Subcutaneous abdominal adipose tissue (tissue), 5 donors: ENCODE measurements at regions not wholly inside any gene's neighbourhood (a gene's known extent, or its start where the extent isn't known, plus 50 kb on each side); places are given as distances from the start of the nearest gene placed in this dataset.
"Not testable (repeated sequence)": the region's sequence is repeated elsewhere in the genome, so short reads cannot be mapped to it uniquely, and the experiment has no call there.

Experiments
- H3K27ac ChIP-seq: one replicate; pipeline ENCODE4 v1.7.0; 2013; ENCODE audit warnings: low read depth, mild to moderate bottlenecking, inconsistent platforms, low read length, moderate library complexity
- H3K27me3 ChIP-seq, 5 donors: one replicate each; pipeline ENCODE4 v1.7.0; 2013; ENCODE audit warnings: low read length in 5 of 5, inconsistent platforms in 1 of 5; ENCODE audit not compliant: control insufficient read depth in 5 of 5, insufficient read depth in 4 of 5
- H3K36me3 ChIP-seq, 5 donors: one replicate each; pipeline ENCODE4 v1.7.0; 2013; ENCODE audit warnings: low read length in 5 of 5; ENCODE audit not compliant: control insufficient read depth in 5 of 5, insufficient read depth in 5 of 5
- H3K4me1 ChIP-seq, 5 donors: one replicate each; pipeline ENCODE4 v1.7.0; 2013; ENCODE audit warnings: low read length in 5 of 5, mild to moderate bottlenecking in 3 of 5, moderate library complexity in 1 of 5; ENCODE audit not compliant: control insufficient read depth in 5 of 5, insufficient read depth in 5 of 5
- H3K4me3 ChIP-seq, 5 donors: one replicate each; pipeline ENCODE4 v1.7.0; 2013; ENCODE audit warnings: low read length in 5 of 5, low read depth in 1 of 5
- H3K9ac ChIP-seq, 5 donors: one replicate each; pipeline ENCODE4 v1.7.0; 2013; ENCODE audit warnings: low read length in 5 of 5, mild to moderate bottlenecking in 4 of 5, moderate library complexity in 3 of 5
- H3K9me3 ChIP-seq, 5 donors: one replicate each; pipeline ENCODE4 v1.7.0; 2013; ENCODE audit warnings: low read length in 5 of 5; ENCODE audit not compliant: control insufficient read depth in 5 of 5
- donor health status: healthy.
- donor health status: healthy.
- donor health status: healthy.
- donor health status: healthy.
- donor health status: healthy.

DNA sequence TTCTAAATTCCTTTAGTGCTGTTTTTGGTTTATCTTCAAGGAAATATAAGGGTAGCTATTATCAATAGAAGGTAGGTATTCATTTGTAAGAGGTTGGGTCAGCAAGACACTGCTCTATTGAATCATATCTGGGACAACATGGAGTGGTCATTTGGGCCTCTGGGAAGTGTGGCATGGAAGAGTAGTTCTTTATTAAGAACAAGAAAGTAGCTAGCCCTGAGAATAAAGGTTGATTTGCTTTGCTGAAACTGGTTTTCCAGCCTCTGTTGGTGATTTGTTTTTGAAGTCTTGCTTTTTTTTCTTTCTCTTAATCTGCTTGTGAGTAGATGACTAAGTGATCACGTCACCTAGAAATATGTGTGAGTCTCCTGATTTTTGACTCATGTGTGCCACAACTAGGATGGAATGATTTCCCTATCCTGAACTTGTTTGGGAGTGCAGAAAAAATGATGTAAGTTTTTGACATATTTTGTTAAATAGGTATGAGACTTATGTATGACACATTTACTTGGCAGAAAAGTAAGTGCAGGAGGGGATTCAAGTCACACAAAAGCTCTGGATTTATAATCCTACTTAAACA lies 381.8 kb downstream of the CENPW start:
- Histone ChIP-seq H3K27ac (no peak overlapping the region), H3K9ac (no peak overlapping the region), H3K36me3 (no peaks in the 10 kb centered on the region), H3K27me3 (no peaks in the 10 kb centered on the region), H3K4me1 (no peaks in the 10 kb centered on the region), H3K4me3 (no peak overlapping the region), H3K9me3 (peaks cover 0 to 8% (median 0%) of the 10 kb centered on the region in 5 donors)

- Histone ChIP-seq H3K9me3 (peaks cover 0 to 8% (median 0%) of the 10 kb centered on the region in 5 donors), H3K4me1 (no peaks in the 10 kb centered on the region), H3K9ac (no peak overlapping the region), H3K27me3 (no peaks in the 10 kb centered on the region), H3K36me3 (no peaks in the 10 kb centered on the region), H3K4me3 (no peak overlapping the region), H3K27ac (no peak overlapping the region)
These were observed 382.5 kb downstream of the CENPW start for GRCh38 chr6:126722411-126722810.

GRCh38 chr6:126723541-126724170 lies 383.7 kb downstream of the CENPW start:
- Histone ChIP-seq H3K4me3 (no peak overlapping the region), H3K4me1 (no peaks in the 10 kb centered on the region), H3K9me3 (peaks cover 0 to 8% (median 0%) of the 10 kb centered on the region in 5 donors), H3K9ac (no peak overlapping the region), H3K27ac (no peak overlapping the region), H3K36me3 (no peaks in the 10 kb centered on the region), H3K27me3 (no peaks in the 10 kb centered on the region)

DNA sequence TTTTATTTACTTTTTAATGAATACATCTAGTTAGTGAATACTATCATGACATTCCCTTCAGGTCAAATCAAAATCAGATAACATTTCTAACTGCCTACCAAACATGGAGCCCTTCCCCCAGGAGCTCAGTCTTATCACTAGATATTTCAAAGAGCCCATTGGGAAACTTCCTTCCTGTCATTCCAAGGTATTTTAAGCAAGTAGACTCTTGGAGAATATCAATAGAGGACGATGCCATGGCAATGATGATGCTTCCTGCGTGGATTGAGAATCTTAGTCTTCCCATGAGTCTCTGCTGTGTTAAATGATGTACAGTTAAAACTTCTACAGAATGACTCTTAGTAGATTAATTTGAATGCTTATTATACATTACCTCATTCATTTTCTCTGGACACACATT lies 384.9 kb downstream of the CENPW start:
- H3K4me3 ChIP-seq: no peak overlapping the region
- H3K9ac ChIP-seq: no peak overlapping the region
- no peak overlapping the region for H3K27ac ChIP-seq
- no peaks in the 10 kb centered on the region for H3K36me3 ChIP-seq
- H3K4me1 ChIP-seq: no peaks in the 10 kb centered on the region
- H3K9me3 ChIP-seq: peaks cover 0 to 8% (median 0%) of the 10 kb centered on the region in 5 donors
- no peaks in the 10 kb centered on the region for H3K27me3 ChIP-seq

DNA sequence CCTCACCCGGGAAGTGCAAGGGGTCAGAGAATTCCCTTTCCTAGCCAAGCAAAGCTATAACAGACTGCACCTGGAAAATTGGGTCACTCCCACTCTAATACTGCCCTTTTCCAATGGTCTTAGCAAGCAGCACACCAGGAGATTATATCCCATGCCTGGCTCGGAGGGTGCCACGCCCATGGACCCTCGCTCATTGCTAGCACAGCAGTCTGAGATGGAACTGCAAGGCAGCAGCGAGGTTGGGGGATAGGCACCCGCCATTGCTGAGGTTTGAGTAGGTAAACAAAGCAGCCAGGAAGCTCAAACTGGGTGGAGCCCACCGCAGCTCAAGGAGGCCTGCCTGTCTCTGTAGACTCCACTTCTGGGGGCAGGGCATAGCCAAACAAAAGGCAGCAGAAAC lies 386.5 kb downstream of the CENPW start:
- H3K4me1 ChIP-seq, H3K27me3 ChIP-seq, H3K9me3 ChIP-seq, H3K4me3 ChIP-seq, H3K36me3 ChIP-seq, H3K27ac ChIP-seq, H3K9ac ChIP-seq: not testable (repeated sequence)

- H3K4me3 ChIP-seq: no peak overlapping the region
- no peaks in the 10 kb centered on the region for H3K27me3 ChIP-seq
- no peak overlapping the region for H3K9ac ChIP-seq
- H3K9me3 ChIP-seq: peaks cover 0 to 1% (median 0%) of the 10 kb centered on the region in 5 donors
- H3K27ac ChIP-seq: no peak overlapping the region
- H3K4me1 ChIP-seq: peaks cover 0 to 7% (median 0%) of the 10 kb centered on the region in 5 donors
- no peaks in the 10 kb centered on the region for H3K36me3 ChIP-seq
These were observed 380.3 kb upstream of the RSPO3 start for GRCh38 chr6:126738146-126738545.

- Histone ChIP-seq H3K4me1 (peaks cover 0 to 7% (median 0%) of the 10 kb centered on the region in 5 donors), H3K27ac (no peak overlapping the region), H3K9me3 (no peaks in the 10 kb centered on the region), H3K9ac (no peak overlapping the region), H3K4me3 (no peak overlapping the region), H3K36me3 (no peaks in the 10 kb centered on the region), H3K27me3 (no peaks in the 10 kb centered on the region)
These were observed 379.8 kb upstream of the RSPO3 start for GRCh38 chr6:126738641-126739040.

GRCh38 chr6:126743076-126743475 lies 375.4 kb upstream of the RSPO3 start:
- Histone ChIP-seq H3K4me1 (peaks cover 0 to 6% (median 0%) of the 10 kb centered on the region in 5 donors), H3K9me3 (no peaks in the 10 kb centered on the region), H3K27ac (no peak overlapping the region), H3K27me3 (no peaks in the 10 kb centered on the region), H3K9ac (no peak overlapping the region), H3K4me3 (no peak overlapping the region), H3K36me3 (no peaks in the 10 kb centered on the region)

GRCh38 chr6:126747728-126748540 lies 370.5 kb upstream of the RSPO3 start:
- Histone ChIP-seq H3K36me3 (no peaks in the 10 kb centered on the region), H3K27me3 (no peaks in the 10 kb centered on the region), H3K27ac (no peak overlapping the region)

GRCh38 chr6:126753606-126754005 lies 364.9 kb upstream of the RSPO3 start:
- Histone ChIP-seq H3K4me3 (no peak overlapping the region), H3K36me3 (no peaks in the 10 kb centered on the region), H3K9ac (no peak overlapping the region), H3K9me3 (peaks cover 0 to 3% (median 0%) of the 10 kb centered on the region in 5 donors), H3K27me3 (no peaks in the 10 kb centered on the region), H3K27ac (no peak overlapping the region), H3K4me1 (no peaks in the 10 kb centered on the region)

More at GRCh38 chr6:126747728-126748540, 370.5 kb upstream of the RSPO3 start:
- no peak overlapping the region for H3K9ac ChIP-seq
- H3K4me3 ChIP-seq: no peak overlapping the region
- H3K4me1 ChIP-seq: peaks cover 0 to 3% (median 0%) of the 10 kb centered on the region in 5 donors
- peaks cover 0 to 3% (median 0%) of the 10 kb centered on the region in 5 donors for H3K9me3 ChIP-seq
